HG02642 (cell line): ENCODE measurements at regions not wholly inside any gene's neighbourhood (a gene's known extent, or its start where the extent isn't known, plus 50 kb on each side); places are given as distances from the start of the nearest gene placed in this dataset.

ENCODE experiments used
- ATAC-seq: cut with Tn5 transposase; IDR thresholded peaks from one replicate; pipeline ENCODE4 v1.9.1; 2021; ENCODE audit warnings: mild to moderate bottlenecking; ENCODE audit not compliant: unreplicated experiment, poor library complexity

- ATAC-seq = no peak
Measured at GRCh38 chr1:221631556-221631955, 110.3 kb downstream of the DUSP10 start.

GRCh38 chr1:221632072-221632471 lies 109.8 kb downstream of the DUSP10 start:
- no peak for ATAC-seq

GRCh38 chr1:221633841-221634409 lies 108.0 kb downstream of the DUSP10 start:
- ATAC-seq = no peak

- ATAC-seq = no peak
Measured at GRCh38 chr1:221634606-221635005, 107.3 kb downstream of the DUSP10 start.

GRCh38 chr1:221635305-221635704 lies 106.6 kb downstream of the DUSP10 start:
- no peak for ATAC-seq

- no peak for ATAC-seq
Measured at GRCh38 chr1:221636096-221636495, 105.8 kb downstream of the DUSP10 start.

GRCh38 chr1:221636967-221637366 lies 104.9 kb downstream of the DUSP10 start:
- no peak for ATAC-seq

- no peak for ATAC-seq
Measured at GRCh38 chr1:221637641-221638041, 104.2 kb downstream of the DUSP10 start.

GRCh38 chr1:221638595-221638994 lies 103.3 kb downstream of the DUSP10 start:
- ATAC-seq = no peak

- no peak for ATAC-seq
Measured at GRCh38 chr1:221641811-221642210, 100.1 kb downstream of the DUSP10 start.

- peak; percentile 49 for ATAC-seq
Measured at GRCh38 chr1:221643404-221644144, 98.3 kb downstream of the DUSP10 start.

GRCh38 chr1:221644145-221644448 lies 97.8 kb downstream of the DUSP10 start:
- ATAC-seq = peak; percentile 5

GRCh38 chr1:221644663-221645258 lies 97.1 kb downstream of the DUSP10 start:
- peak; percentile 48 for ATAC-seq

- no peak for ATAC-seq
Measured at GRCh38 chr1:221648201-221648600, 93.7 kb downstream of the DUSP10 start.
